Ishikawa (cell line): ENCODE measurements at regions not wholly inside any gene's neighbourhood (a gene's known extent, or its start where the extent isn't known, plus 50 kb on each side); places are given as distances from the start of the nearest gene placed in this dataset.

ENCODE experiments used
- CEBPB ChIP-seq: IDR thresholded peaks from 2 replicates; pipeline ENCODE4 v1.6.1; 2012
- CREB1 ChIP-seq: IDR thresholded peaks from 2 replicates; pipeline ENCODE4 v1.6.1; 2012; ENCODE audit warnings: low read depth
- EGR1 ChIP-seq: IDR thresholded peaks from 2 replicates; pipeline ENCODE4 v1.6.1; 2012
- EP300 ChIP-seq: IDR thresholded peaks from 2 replicates; pipeline ENCODE4 v1.6.1; 2012; ENCODE audit warnings: borderline replicate concordance
- FOXM1 ChIP-seq: IDR thresholded peaks from 2 replicates; pipeline ENCODE4 v1.6.1; 2012; ENCODE audit warnings: low read depth, borderline replicate concordance
- MAX ChIP-seq: IDR thresholded peaks from 2 replicates; pipeline ENCODE4 v1.6.1; 2012
- NFIC ChIP-seq: IDR thresholded peaks from 2 replicates; pipeline ENCODE4 v1.6.1; 2012
- RAD21 ChIP-seq: IDR thresholded peaks from 2 replicates; pipeline ENCODE4 v1.6.1; 2012; ENCODE audit warnings: low read depth
- REST ChIP-seq: IDR thresholded peaks from 2 replicates; pipeline ENCODE4 v1.6.1; 2012; ENCODE audit warnings: low read depth, mild to moderate bottlenecking
- TAF1 ChIP-seq: IDR thresholded peaks from 2 replicates; pipeline ENCODE4 v1.6.1; 2012; ENCODE audit warnings: low read depth, mild to moderate bottlenecking
- TCF12 ChIP-seq: IDR thresholded peaks from 2 replicates; pipeline ENCODE4 v1.6.1; 2012; ENCODE audit warnings: low read depth
- TEAD4 ChIP-seq: IDR thresholded peaks from 2 replicates; pipeline ENCODE4 v1.6.1; 2012
- USF1 ChIP-seq: IDR thresholded peaks from 2 replicates; pipeline ENCODE4 v1.6.1; 2012
- YY1 ChIP-seq: IDR thresholded peaks from 2 replicates; pipeline ENCODE4 v1.6.1; 2012; ENCODE audit warnings: low read depth
- ZBTB7A ChIP-seq: IDR thresholded peaks from 2 replicates; pipeline ENCODE4 v1.6.1; 2012; ENCODE audit warnings: low read depth

DNA sequence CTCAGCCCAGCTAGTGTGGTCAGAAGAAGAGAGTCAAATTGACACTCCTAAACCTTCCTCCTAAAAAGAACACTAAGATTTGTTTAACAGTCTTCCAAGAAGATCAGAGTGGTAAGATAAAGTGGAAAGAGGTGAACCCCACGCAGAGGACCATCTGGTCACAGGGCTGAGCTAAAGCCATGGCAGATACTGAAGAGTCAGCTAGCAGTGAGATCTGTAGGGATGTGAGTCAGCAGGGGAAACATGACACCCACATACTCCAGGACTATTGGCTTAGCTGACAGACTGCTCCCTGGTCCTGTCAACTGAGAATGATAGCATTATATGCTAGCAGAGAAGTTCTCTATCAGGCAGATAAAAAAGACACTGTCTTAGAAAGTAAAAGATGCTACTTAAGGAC is 269.4 kb upstream of the ALG10 start:
- TF ChIP-seq ZBTB7A (no peak), TEAD4 (no peak), MAX (no peak), EP300 (no peak), REST (no peak), TAF1 (no peak), CREB1 (no peak), CEBPB (no peak), USF1 (no peak), FOXM1 (no peak), TCF12 (no peak), YY1 (no peak), EGR1 (no peak), RAD21 (no peak), NFIC (no peak)

DNA sequence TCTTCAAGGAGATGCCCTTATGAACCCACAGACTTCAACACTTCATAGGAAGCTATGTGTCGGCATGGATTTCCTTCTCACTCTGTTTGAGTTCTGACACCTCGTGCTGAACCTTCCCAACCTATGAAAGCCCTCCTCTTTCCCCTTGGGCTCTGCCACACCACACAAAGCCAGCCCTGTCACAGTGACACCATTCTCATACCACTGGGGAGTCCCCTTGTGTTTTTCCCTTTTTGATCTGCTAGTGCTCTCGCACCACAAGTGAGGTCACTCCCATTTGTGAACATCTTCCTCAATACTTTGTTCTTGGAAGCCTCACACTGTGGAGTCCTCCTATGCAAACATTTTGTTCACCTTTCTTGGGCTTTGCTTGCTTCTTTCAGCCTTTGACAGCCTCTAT is 264.6 kb upstream of the ALG10 start:
- no peak for TF ChIP-seq ZBTB7A
- TF ChIP-seq YY1, result no peak
- no peak for TF ChIP-seq TCF12

DNA sequence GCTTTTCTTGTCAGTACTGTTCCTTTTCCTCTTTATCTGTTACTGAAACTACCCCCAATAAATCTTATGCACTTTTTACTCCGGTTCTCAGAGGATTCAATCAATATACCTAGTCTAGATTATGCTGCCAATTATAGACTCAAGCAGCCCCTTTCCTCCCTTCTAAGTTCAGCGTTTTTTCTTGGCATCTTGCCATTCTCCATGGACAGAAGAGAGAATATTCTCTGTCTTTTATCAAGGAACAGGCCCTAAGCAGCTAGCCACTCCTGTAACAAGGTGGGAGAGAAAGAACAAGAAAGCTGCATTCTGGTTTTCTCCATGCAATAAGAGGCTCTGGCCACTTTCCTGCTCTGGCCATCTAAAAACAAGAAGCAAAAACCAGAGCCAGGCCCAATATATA is 263.0 kb upstream of the ALG10 start:
- TF ChIP-seq MAX (no peak), RAD21 (no peak), TEAD4 (no peak), EGR1 (no peak), USF1 (no peak), CREB1 (no peak), TAF1 (no peak), ZBTB7A (no peak), CEBPB (no peak), YY1 (no peak), EP300 (no peak), FOXM1 (no peak)

GRCh38 chr12:33763331-33763730 is 259.0 kb upstream of the ALG10 start:
- TF ChIP-seq YY1 (no peak), NFIC (no peak), REST (no peak), RAD21 (no peak), EGR1 (no peak), EP300 (no peak), FOXM1 (no peak), CEBPB (no peak), CREB1 (no peak), TAF1 (no peak), USF1 (no peak), TCF12 (no peak), MAX (no peak), ZBTB7A (no peak), TEAD4 (no peak)

DNA sequence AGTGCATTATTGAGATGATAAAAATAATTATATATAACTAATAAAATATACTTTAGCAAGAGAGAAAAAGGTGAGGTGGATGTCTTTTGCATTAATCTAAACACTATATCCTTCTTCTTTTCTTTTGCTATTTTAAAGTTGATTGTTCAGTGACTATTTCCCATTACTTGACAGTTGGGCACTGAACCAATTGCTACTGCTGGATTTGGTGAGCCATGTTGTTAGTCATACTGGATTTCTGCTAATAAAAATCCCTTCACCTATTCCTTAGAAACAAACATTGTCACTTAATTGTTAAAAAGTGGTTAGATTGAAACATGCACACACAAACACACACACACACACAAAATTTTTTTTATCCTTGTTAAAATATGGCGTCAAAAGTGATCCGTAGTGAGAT is 251.6 kb upstream of the ALG10 start:
- no peak for TF ChIP-seq TCF12
- no peak for TF ChIP-seq EP300
- TF ChIP-seq TAF1, result no peak
- no peak for TF ChIP-seq CEBPB
- TF ChIP-seq FOXM1, result no peak
- no peak for TF ChIP-seq REST
- no peak for TF ChIP-seq EGR1
- TF ChIP-seq MAX, result no peak
- no peak for TF ChIP-seq RAD21
- no peak for TF ChIP-seq TEAD4
- no peak for TF ChIP-seq NFIC
- no peak for TF ChIP-seq YY1
- TF ChIP-seq ZBTB7A, result no peak
- TF ChIP-seq CREB1, result no peak
- TF ChIP-seq USF1, result no peak
